Panc1 (cell line): ENCODE measurements at regions not wholly inside any gene's neighbourhood (a gene's known extent, or its start where the extent isn't known, plus 50 kb on each side); places are given as distances from the start of the nearest gene placed in this dataset.

Experiments used
- ATAC-seq: fragments of 200-7000 bp; cut with Tn5 transposase; 2 replicates; pipeline ENCODE4 v1.9.1; 2020; ENCODE audit warnings: mild to moderate bottlenecking, moderate library complexity
- BruUV-seq: library from RNA; stranded (reverse); fragments of 400-500 nt; replicated peaks from 2 replicates; lab custom pipeline; 2021; lab: Mats Ljungman, UMichigan
- CTCF ChIA-PET: fragments of 300-600 bp; sonication (Branson Sonifier 250); formaldehyde crosslinking; loops from one replicate; lab custom pipeline; 2022; ENCODE audit warnings: antibody characterized with exemption; lab: Charles Lee
- POLR2A ChIA-PET: fragments of 300-600 bp; sonication (Branson Sonifier 250); formaldehyde crosslinking; loops from one replicate; lab custom pipeline; 2022; ENCODE audit warnings: antibody characterized with exemption; lab: Charles Lee
- DNase-seq: peaks from one replicate; pipeline ENCODE4 v3.0.0-alpha.2; 2010; ENCODE audit warnings: low read depth, low spot score
- H3K27ac ChIP-seq: 2 replicates; pipeline ENCODE4 v1.5.1; 2011; ENCODE audit warnings: mild to moderate bottlenecking, low read length, inconsistent platforms
- H3K27me3 ChIP-seq: fragments of 200-500 bp; sonication (Bioruptor generic); 2 replicates; pipeline ENCODE4 v1.6.0; 2014; ENCODE audit warnings: low read length, inconsistent platforms; ENCODE audit not compliant: control insufficient read depth, insufficient read depth
- H3K36me3 ChIP-seq: fragments of 200-500 bp; sonication (Bioruptor generic); 2 replicates; pipeline ENCODE4 v1.5.1; 2014; ENCODE audit warnings: inconsistent platforms, mild to moderate bottlenecking, low read length, moderate library complexity; ENCODE audit not compliant: control insufficient read depth, insufficient read depth
- H3K4me1 ChIP-seq: 2 replicates; pipeline ENCODE4 v1.5.1; 2011; ENCODE audit warnings: inconsistent platforms, mild to moderate bottlenecking, low read length, moderate library complexity; ENCODE audit not compliant: control insufficient read depth, insufficient read depth
- H3K4me3 ChIP-seq, 2 experiments: 2 replicates each; pipeline ENCODE4 v1.5.1; 2011 to 2012; ENCODE audit warnings: low read depth in 2 of 2, low read length in 2 of 2, mild to moderate bottlenecking in 2 of 2, inconsistent platforms in 1 of 2, moderate library complexity in 1 of 2
- H3K9me3 ChIP-seq: fragments of 200-500 bp; sonication (Bioruptor generic); 2 replicates; pipeline ENCODE4 v1.5.1; 2014; ENCODE audit warnings: low read depth, mild to moderate bottlenecking, inconsistent platforms, low read length, moderate library complexity; ENCODE audit not compliant: control insufficient read depth, insufficient read depth
- POLR2AphosphoS5 ChIP-seq: IDR thresholded peaks from 2 replicates; pipeline ENCODE4 v1.6.1; 2012; ENCODE audit warnings: mild to moderate bottlenecking, low read depth, low read length, moderate library complexity
- REST ChIP-seq, 2 experiments: IDR thresholded peaks; 2 replicates each; pipeline ENCODE4 v1.6.1; 2011 to 2012; ENCODE audit warnings: low read depth in 2 of 2, control low read depth in 1 of 2, low read length in 1 of 2, mild to moderate bottlenecking in 1 of 2, moderate library complexity in 1 of 2; ENCODE audit not compliant: insufficient read depth in 1 of 2
- SIN3A ChIP-seq: IDR thresholded peaks from 2 replicates; pipeline ENCODE4 v1.6.1; 2012; ENCODE audit warnings: low read depth, mild to moderate bottlenecking, low read length, moderate library complexity, borderline replicate concordance; ENCODE audit not compliant: insufficient read depth
- TCF7L2 ChIP-seq: IDR thresholded peaks from 2 replicates; pipeline ENCODE4 v1.6.1; 2011; ENCODE audit warnings: mild to moderate bottlenecking, low read depth, low read length, inconsistent platforms
- in situ Hi-C: cut with HindIII; loops from 2 replicates; pipeline ENCODE4 v1.10.0; 2016; ENCODE audit warnings: low sequenced_read_pairs, low pct_unique_long_range_greater_than_20kb
- intact Hi-C: fragments of 100-400 bp; cut with micrococcal nuclease; formaldehyde crosslinking; loops from one replicate; pipeline ENCODE4 v1.10.0; 2022; ENCODE audit not compliant: unreplicated experiment
- TF ChIP-seq, protein P1 (sequence below): fragments of 450-650 bp; IDR thresholded peaks from 2 replicates; pipeline ENCODE4 v1.5.1; 2017; ENCODE audit warnings: mild to moderate bottlenecking

GRCh38 chr14:29176876-29177275 lies 410.3 kb downstream of the FOXG1 start:
- Histone ChIP-seq H3K9me3 (no peaks in the 10 kb centered on the region), H3K4me1 (no peaks in the 10 kb centered on the region), H3K4me3 (no peak overlapping the region), H3K36me3 (no peaks in the 10 kb centered on the region), H3K27ac (no peak overlapping the region), H3K27me3 (no peaks in the 10 kb centered on the region)
- ATAC-seq (no peak), DNase-seq (no peak)
- ChIA-PET CTCF (no interaction called here), POLR2A (no interaction called here)
- in situ Hi-C loops: no loop called here
- no peak for TF ChIP-seq REST (IDR thresholded peaks at IDR 0.05; ENCODE audit: insufficient read depth in 1 of 2, low read depth in 2 of 2, low read length in 1 of 2)
- TF ChIP-seq TCF7L2: no peak
- TF ChIP-seq, protein P1, sequence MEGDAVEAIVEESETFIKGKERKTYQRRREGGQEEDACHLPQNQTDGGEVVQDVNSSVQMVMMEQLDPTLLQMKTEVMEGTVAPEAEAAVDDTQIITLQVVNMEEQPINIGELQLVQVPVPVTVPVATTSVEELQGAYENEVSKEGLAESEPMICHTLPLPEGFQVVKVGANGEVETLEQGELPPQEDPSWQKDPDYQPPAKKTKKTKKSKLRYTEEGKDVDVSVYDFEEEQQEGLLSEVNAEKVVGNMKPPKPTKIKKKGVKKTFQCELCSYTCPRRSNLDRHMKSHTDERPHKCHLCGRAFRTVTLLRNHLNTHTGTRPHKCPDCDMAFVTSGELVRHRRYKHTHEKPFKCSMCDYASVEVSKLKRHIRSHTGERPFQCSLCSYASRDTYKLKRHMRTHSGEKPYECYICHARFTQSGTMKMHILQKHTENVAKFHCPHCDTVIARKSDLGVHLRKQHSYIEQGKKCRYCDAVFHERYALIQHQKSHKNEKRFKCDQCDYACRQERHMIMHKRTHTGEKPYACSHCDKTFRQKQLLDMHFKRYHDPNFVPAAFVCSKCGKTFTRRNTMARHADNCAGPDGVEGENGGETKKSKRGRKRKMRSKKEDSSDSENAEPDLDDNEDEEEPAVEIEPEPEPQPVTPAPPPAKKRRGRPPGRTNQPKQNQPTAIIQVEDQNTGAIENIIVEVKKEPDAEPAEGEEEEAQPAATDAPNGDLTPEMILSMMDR: no peak
- TF ChIP-seq SIN3A: no peak
- TF ChIP-seq POLR2AphosphoS5: no peak
- no TSS peak for BruUV-seq
- intact Hi-C loops: no loop called here

- Histone ChIP-seq H3K4me1 (no peaks in the 10 kb centered on the region), H3K27me3 (no peaks in the 10 kb centered on the region), H3K4me3 (no peak overlapping the region), H3K9me3 (no peaks in the 10 kb centered on the region), H3K36me3 (no peaks in the 10 kb centered on the region), H3K27ac (no peak overlapping the region)
- POLR2A ChIA-PET: no interaction called here
- BruUV-seq: no TSS peak
- CTCF ChIA-PET: no interaction called here
- in situ Hi-C loops (no loop called here), intact Hi-C loops (no loop called here)
- DNase-seq: no peak
- TF ChIP-seq TCF7L2: no peak
- no peak for TF ChIP-seq POLR2AphosphoS5
- no peak for TF ChIP-seq REST (IDR thresholded peaks at IDR 0.05; ENCODE audit: insufficient read depth in 1 of 2, low read depth in 2 of 2, low read length in 1 of 2)
- no peak for TF ChIP-seq SIN3A
- TF ChIP-seq, protein P1: no peak
- ATAC-seq: no peak
Observed at GRCh38 chr14:29178971-29179370, 412.4 kb downstream of the FOXG1 start.
